PC-9 (cell line): ENCODE measurements at regions not wholly inside any gene's neighbourhood (a gene's known extent, or its start where the extent isn't known, plus 50 kb on each side); places are given as distances from the start of the nearest gene placed in this dataset.

Experiments
- EZH2 ChIP-seq: fragments of 200-600 bp; sonication (generic); IDR thresholded peaks from 2 replicates; pipeline ENCODE4 v1.8.0; 2017; ENCODE audit warnings: antibody characterized with exemption, low read depth
- TF ChIP-seq, protein P1 (sequence below): fragments of 200-600 bp; sonication (generic); conservative IDR thresholded peaks from 2 replicates; pipeline ENCODE4 v1.6.1; 2017; ENCODE audit warnings: mixed run types, antibody characterized with exemption, mild to moderate bottlenecking, moderate library complexity

- TF ChIP-seq, protein P1, sequence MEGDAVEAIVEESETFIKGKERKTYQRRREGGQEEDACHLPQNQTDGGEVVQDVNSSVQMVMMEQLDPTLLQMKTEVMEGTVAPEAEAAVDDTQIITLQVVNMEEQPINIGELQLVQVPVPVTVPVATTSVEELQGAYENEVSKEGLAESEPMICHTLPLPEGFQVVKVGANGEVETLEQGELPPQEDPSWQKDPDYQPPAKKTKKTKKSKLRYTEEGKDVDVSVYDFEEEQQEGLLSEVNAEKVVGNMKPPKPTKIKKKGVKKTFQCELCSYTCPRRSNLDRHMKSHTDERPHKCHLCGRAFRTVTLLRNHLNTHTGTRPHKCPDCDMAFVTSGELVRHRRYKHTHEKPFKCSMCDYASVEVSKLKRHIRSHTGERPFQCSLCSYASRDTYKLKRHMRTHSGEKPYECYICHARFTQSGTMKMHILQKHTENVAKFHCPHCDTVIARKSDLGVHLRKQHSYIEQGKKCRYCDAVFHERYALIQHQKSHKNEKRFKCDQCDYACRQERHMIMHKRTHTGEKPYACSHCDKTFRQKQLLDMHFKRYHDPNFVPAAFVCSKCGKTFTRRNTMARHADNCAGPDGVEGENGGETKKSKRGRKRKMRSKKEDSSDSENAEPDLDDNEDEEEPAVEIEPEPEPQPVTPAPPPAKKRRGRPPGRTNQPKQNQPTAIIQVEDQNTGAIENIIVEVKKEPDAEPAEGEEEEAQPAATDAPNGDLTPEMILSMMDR = no peak
- no peak for TF ChIP-seq EZH2
These were observed 203.8 kb upstream of the SOX1 start for GRCh38 chr13:111862836-111863815.
